H9 (cell line): ENCODE measurements at regions not wholly inside any gene's neighbourhood (a gene's known extent, or its start where the extent isn't known, plus 50 kb on each side); places are given as distances from the start of the nearest gene placed in this dataset.

ENCODE experiments used
- DNase-seq: peaks from one replicate; pipeline ENCODE4 v3.0.0-alpha.2; 2017
- H2AFZ ChIP-seq: one replicate; pipeline ENCODE4 v1.6.1; 2013; ENCODE audit warnings: mild to moderate bottlenecking, low read length, control low read depth, moderate library complexity
- H2AK5ac ChIP-seq: 2 replicates; pipeline ENCODE4 v1.6.1; 2013; ENCODE audit warnings: low read length, control low read depth, mixed read lengths; ENCODE audit not compliant: insufficient read length
- H2BK120ac ChIP-seq: one replicate; pipeline ENCODE4 v1.6.1; 2013; ENCODE audit warnings: low read depth, mild to moderate bottlenecking, low read length, control low read depth, inconsistent platforms; ENCODE audit not compliant: poor library complexity, severe bottlenecking
- H2BK12ac ChIP-seq: 2 replicates; pipeline ENCODE4 v1.6.1; 2013; ENCODE audit warnings: low read length, control low read depth, mixed read lengths, low read depth; ENCODE audit not compliant: insufficient read length
- H2BK15ac ChIP-seq: 2 replicates; pipeline ENCODE4 v1.6.1; 2013; ENCODE audit warnings: low read depth, low read length, control low read depth
- H2BK20ac ChIP-seq: one replicate; pipeline ENCODE4 v1.6.1; 2013; ENCODE audit warnings: low read depth, mild to moderate bottlenecking, low read length, control low read depth, inconsistent platforms; ENCODE audit not compliant: poor library complexity, severe bottlenecking
- H2BK5ac ChIP-seq: 2 replicates; pipeline ENCODE4 v1.6.1; 2013; ENCODE audit warnings: low read length, control low read depth, mixed read lengths; ENCODE audit not compliant: insufficient read length
- H3K14ac ChIP-seq: 2 replicates; pipeline ENCODE4 v1.6.1; 2013; ENCODE audit warnings: low read length, control low read depth; ENCODE audit not compliant: insufficient read depth
- H3K18ac ChIP-seq: 2 replicates; pipeline ENCODE4 v1.6.1; 2013; ENCODE audit warnings: low read depth, mild to moderate bottlenecking, mixed read lengths, low read length, control low read depth; ENCODE audit not compliant: insufficient read length
- H3K23ac ChIP-seq: 2 replicates; pipeline ENCODE4 v1.6.1; 2013; ENCODE audit warnings: low read length, control low read depth, mixed read lengths, low read depth; ENCODE audit not compliant: insufficient read length
- H3K23me2 ChIP-seq: 2 replicates; pipeline ENCODE4 v1.6.1; 2013; ENCODE audit warnings: low read depth, mild to moderate bottlenecking, mixed read lengths, low read length, control low read depth; ENCODE audit not compliant: insufficient read length, poor library complexity, severe bottlenecking
- H3K27ac ChIP-seq: 2 replicates; pipeline ENCODE4 v1.5.1; 2013; ENCODE audit warnings: low read length, control low read depth, mixed read lengths, low read depth; ENCODE audit not compliant: insufficient read length
- H3K27me3 ChIP-seq: 2 replicates; pipeline ENCODE4 v1.6.1; 2013; ENCODE audit warnings: low read length, control low read depth, inconsistent platforms; ENCODE audit not compliant: insufficient read depth
- H3K4ac ChIP-seq: 2 replicates; pipeline ENCODE4 v1.6.1; 2013; ENCODE audit warnings: low read depth, mild to moderate bottlenecking, control low read depth, inconsistent platforms, low read length, moderate library complexity
- H3K4me1 ChIP-seq: 2 replicates; pipeline ENCODE4 v1.6.1; 2013; ENCODE audit warnings: low read length, control low read depth, inconsistent platforms; ENCODE audit not compliant: insufficient read depth
- H3K4me2 ChIP-seq: 2 replicates; pipeline ENCODE4 v1.6.1; 2013; ENCODE audit warnings: low read length, control low read depth, mixed read lengths; ENCODE audit not compliant: insufficient read length, insufficient read depth
- H3K56ac ChIP-seq: 2 replicates; pipeline ENCODE4 v1.6.1; 2013; ENCODE audit warnings: low read depth, mild to moderate bottlenecking, mixed read lengths, low read length, control low read depth; ENCODE audit not compliant: insufficient read length
- H3K79me1 ChIP-seq: 2 replicates; pipeline ENCODE4 v1.6.1; 2013; ENCODE audit warnings: low read depth, mild to moderate bottlenecking, moderate library complexity, low read length, control low read depth, inconsistent platforms; ENCODE audit not compliant: insufficient read depth, poor library complexity, severe bottlenecking
- H3K79me2 ChIP-seq: 2 replicates; pipeline ENCODE4 v1.6.1; 2013; ENCODE audit warnings: low read length, control low read depth, inconsistent platforms; ENCODE audit not compliant: insufficient read depth
- H3K9ac ChIP-seq: 2 replicates; pipeline ENCODE4 v1.6.1; 2013; ENCODE audit warnings: low read length, control low read depth, mixed read lengths; ENCODE audit not compliant: insufficient read length; ENCODE audit errors: extremely low read depth
- H3K9me3 ChIP-seq: one replicate; pipeline ENCODE4 v1.6.1; 2013; ENCODE audit warnings: low read depth, low read length, inconsistent platforms; ENCODE audit not compliant: control insufficient read depth
- H3T11ph ChIP-seq: one replicate; pipeline ENCODE4 v1.6.1; 2013; ENCODE audit warnings: mild to moderate bottlenecking, low read length, control low read depth, inconsistent platforms
- H4K20me1 ChIP-seq: one replicate; pipeline ENCODE4 v1.6.1; 2013; ENCODE audit not compliant: control insufficient read depth, insufficient read length, insufficient read depth
- H4K5ac ChIP-seq: 2 replicates; pipeline ENCODE4 v1.6.1; 2013; ENCODE audit warnings: low read depth, mild to moderate bottlenecking, mixed read lengths, low read length, control low read depth; ENCODE audit not compliant: insufficient read length
- H4K8ac ChIP-seq: replicated peaks from 2 replicates; pipeline ENCODE4 v1.6.1; 2013; ENCODE audit warnings: low read length, control low read depth, mixed read lengths, low read depth; ENCODE audit not compliant: insufficient read length
- H4K91ac ChIP-seq: 2 replicates; pipeline ENCODE4 v1.6.1; 2013; ENCODE audit warnings: low read depth, mild to moderate bottlenecking, moderate library complexity, mixed read lengths, low read length, control low read depth; ENCODE audit not compliant: insufficient read length
- H3K27ac Mint-ChIP-seq, 3 experiments: 2 replicates in 2 of 3; 3 replicates in 1 of 3; pipeline ENCODE4 v1.8.0; 2020 to 2021; ENCODE audit warnings: mixed read lengths in 3 of 3, mild to moderate bottlenecking in 1 of 3, moderate library complexity in 1 of 3
- H3K27me3 Mint-ChIP-seq: 2 replicates; pipeline ENCODE4 v1.8.0; 2021; ENCODE audit warnings: low read depth, mild to moderate bottlenecking, moderate library complexity, mixed read lengths
- H3K36me3 Mint-ChIP-seq, 3 experiments: 2 replicates in 2 of 3; 3 replicates in 1 of 3; pipeline ENCODE4 v1.8.0; 2020 to 2021; ENCODE audit warnings: low read depth in 3 of 3, mixed read lengths in 3 of 3; ENCODE audit not compliant: insufficient read depth in 1 of 3
- H3K4me1 Mint-ChIP-seq, 2 experiments: 2 replicates each; pipeline ENCODE4 v1.8.0; 2020; ENCODE audit warnings: mixed read lengths in 2 of 2
- H3K4me3 Mint-ChIP-seq, 2 experiments: 2 replicates in 1 of 2; 3 replicates in 1 of 2; pipeline ENCODE4 v1.8.0; 2020 to 2021; ENCODE audit warnings: mild to moderate bottlenecking in 2 of 2, mixed read lengths in 2 of 2, moderate library complexity in 1 of 2
- H3K9me3 Mint-ChIP-seq, 2 experiments: 2 replicates in 1 of 2; 3 replicates in 1 of 2; pipeline ENCODE4 v1.8.0; 2020; ENCODE audit warnings: mild to moderate bottlenecking in 2 of 2, mixed read lengths in 2 of 2, moderate library complexity in 1 of 2
- CTCF ChIP-seq: fragments of 200-600 bp; sonication (generic); conservative IDR thresholded peaks from 3 replicates; pipeline ENCODE4 v1.8.0; 2021; ENCODE audit warnings: antibody characterized with exemption, mild to moderate bottlenecking
- WGBS: extraction: QIAGEN DNeasy Blood & Tissue Kit; methylation state at CpG from one replicate; pipeline ENCODE4 v1.1.7; 2013; ENCODE audit warnings: missing lambda C conversion rate, low lambda C conversion rate, mixed read lengths; ENCODE audit not compliant: insufficient read length; ENCODE audit errors: extremely low coverage; 5-methylcytosine and 5-hydroxymethylcytosine counted together

- Mint-ChIP-seq H3K36me3 (no peaks in the 10 kb centered on the region), H3K4me3 (no peak overlapping the region), H3K27me3 (peaks cover 6% of the 10 kb centered on the region), H3K9me3 (peaks cover 0 to 2% of the 10 kb centered on the region in 2 experiments; a peak in 2 of 5 replicates), H3K27ac (no peak overlapping the region), H3K4me1 (no peaks in the 10 kb centered on the region)
- no peak overlapping the region for H4K91ac ChIP-seq
- no peak overlapping the region for H2BK5ac ChIP-seq
- H2AK5ac ChIP-seq, result no peak overlapping the region
- no peaks in the 10 kb centered on the region for H3K9me3 ChIP-seq
- H2BK15ac ChIP-seq, result no peak overlapping the region
- no peak overlapping the region for H3K4me2 ChIP-seq
- H2AFZ ChIP-seq, result no peak overlapping the region
- H2BK20ac ChIP-seq, result no peak overlapping the region
- no peaks in the 10 kb centered on the region for H3K4me1 ChIP-seq
- no peaks in the 10 kb centered on the region for H3K27me3 ChIP-seq
- H3T11ph ChIP-seq, result no peak overlapping the region
- H4K20me1 ChIP-seq, result no peaks in the 10 kb centered on the region
- H3K79me2 ChIP-seq, result no peaks in the 10 kb centered on the region
- H2BK12ac ChIP-seq, result no peak overlapping the region
- no peak overlapping the region for H3K18ac ChIP-seq
- no peak overlapping the region for H3K23ac ChIP-seq
- TF ChIP-seq CTCF, result no peak
- no peak overlapping the region for H3K56ac ChIP-seq
- H2BK120ac ChIP-seq, result no peak overlapping the region
- H4K5ac ChIP-seq, result no peak overlapping the region
- H3K23me2 ChIP-seq, result no peaks in the 10 kb centered on the region
- no peaks in the 10 kb centered on the region for H3K79me1 ChIP-seq
- H4K8ac ChIP-seq, result no peak overlapping the region
- H3K14ac ChIP-seq, result no peak overlapping the region
- H3K4ac ChIP-seq, result no peak overlapping the region
- no peak overlapping the region for H3K27ac ChIP-seq
- H3K9ac ChIP-seq, result no peak overlapping the region
- DNase-seq, result no peak
- no CpG with 5 or more reads among the region's 11 CpGs for WGBS
These were observed 200.9 kb downstream of the DLL1 start for GRCh38 chr6:170089963-170090362.
